OCI-LY3 (cell line): ENCODE measurements at regions not wholly inside any gene's neighbourhood (a gene's known extent, or its start where the extent isn't known, plus 50 kb on each side); places are given as distances from the start of the nearest gene placed in this dataset.
"Not testable (repeated sequence)": the region's sequence is repeated elsewhere in the genome, so short reads cannot be mapped to it uniquely, and the experiment has no call there.

Experiments
- CTCF ChIP-seq: fragments of 200-600, 300-600 bp; sonication (generic); IDR thresholded peaks from 2 replicates; pipeline ENCODE4 v1.5.1; 2014; ENCODE audit warnings: antibody characterized with exemption, low read length, low read depth
- EZH2phosphoT487 ChIP-seq: fragments of 200-600 bp; shearing (Covaris generic); IDR thresholded peaks from 2 replicates; pipeline ENCODE4 v1.6.1; 2018; ENCODE audit warnings: antibody characterized with exemption, mixed run types, low read depth

- TF ChIP-seq CTCF, EZH2phosphoT487: not testable (repeated sequence)
These were observed 383.5 kb upstream of the RUNX1 start for GRCh38 chr21:35432601-35433000.
